ENCODE measurements at regions not wholly inside any gene's neighbourhood (a gene's known extent, or its start where the extent isn't known, plus 50 kb on each side); places are given as distances from the start of the nearest gene placed in this dataset.

DNA sequence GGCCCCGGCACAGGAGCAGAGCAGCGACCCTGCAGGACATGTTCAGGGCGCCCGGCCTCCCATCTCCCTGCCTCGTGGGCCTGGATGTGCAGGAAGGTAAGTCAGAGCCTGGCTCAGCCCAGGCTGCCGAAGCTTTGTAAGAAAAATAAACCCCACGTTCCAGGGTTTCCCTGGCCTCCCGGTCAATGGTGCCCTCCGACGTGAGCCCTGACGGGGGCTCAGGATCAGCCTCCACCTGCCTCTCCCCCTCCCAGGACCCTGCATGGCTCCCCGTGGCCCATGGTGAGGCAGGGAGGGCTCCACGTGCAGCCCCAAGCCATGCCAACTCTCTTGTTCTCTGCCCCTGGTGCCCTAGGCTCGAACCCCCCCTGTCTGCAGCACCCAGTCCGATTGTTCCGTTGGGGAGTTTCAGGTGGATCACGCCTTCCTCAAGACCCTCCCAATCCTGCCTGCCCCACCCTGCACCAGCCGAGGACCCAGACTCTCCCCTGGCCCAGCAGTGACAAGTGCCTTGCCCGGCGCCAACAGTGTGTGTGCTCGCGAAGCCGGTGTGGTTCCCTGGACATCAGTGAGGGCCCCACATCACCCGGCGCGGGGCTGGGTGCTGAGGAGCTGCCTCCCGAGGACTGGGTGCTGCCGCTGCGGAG lies 73.2 kb downstream of the PDGFA start:
- DNase-seq (no peak), ATAC-seq (no peak)
- H3K27ac ChIP-seq (ENCODE audit: low read length): no peak overlapping the region
- H4K20me1 ChIP-seq (ENCODE audit: low read length): no peaks in the 10 kb centered on the region
- POLR2A ChIA-PET (ENCODE audit: unreplicated experiment): no interaction called here
- no peak overlapping the region for H3K4me2 ChIP-seq (ENCODE audit: low read length)
- H2AFZ ChIP-seq (ENCODE audit: low read length): no peak overlapping the region
- H3K9ac ChIP-seq (ENCODE audit: low read length): no peak overlapping the region
- H3K79me2 ChIP-seq (ENCODE audit: low read length): no peaks in the 10 kb centered on the region
- no peak overlapping the region for H3K4me3 ChIP-seq (ENCODE audit: low read length)
- no TSS peak for BruUV-seq (replicated peaks)
- no peaks in the 10 kb centered on the region for H3F3A ChIP-seq (ENCODE audit: low read length, unreplicated experiment)
- intact Hi-C loops (cut with micrococcal nuclease): no loop called here
- no peaks in the 10 kb centered on the region for H3K4me1 ChIP-seq (ENCODE audit: insufficient read depth, low read length)
- H3K36me3 ChIP-seq (ENCODE audit: low read depth, low read length): no peaks in the 10 kb centered on the region
- TF ChIP-seq EZH2 (IDR thresholded peaks at IDR 0.05; ENCODE audit: low read length, unreplicated experiment): no peak
- TF ChIP-seq EZH2phosphoT487 (IDR thresholded peaks at IDR 0.05; ENCODE audit: borderline replicate concordance, low read length): no peak
- TF ChIP-seq, protein P1, sequence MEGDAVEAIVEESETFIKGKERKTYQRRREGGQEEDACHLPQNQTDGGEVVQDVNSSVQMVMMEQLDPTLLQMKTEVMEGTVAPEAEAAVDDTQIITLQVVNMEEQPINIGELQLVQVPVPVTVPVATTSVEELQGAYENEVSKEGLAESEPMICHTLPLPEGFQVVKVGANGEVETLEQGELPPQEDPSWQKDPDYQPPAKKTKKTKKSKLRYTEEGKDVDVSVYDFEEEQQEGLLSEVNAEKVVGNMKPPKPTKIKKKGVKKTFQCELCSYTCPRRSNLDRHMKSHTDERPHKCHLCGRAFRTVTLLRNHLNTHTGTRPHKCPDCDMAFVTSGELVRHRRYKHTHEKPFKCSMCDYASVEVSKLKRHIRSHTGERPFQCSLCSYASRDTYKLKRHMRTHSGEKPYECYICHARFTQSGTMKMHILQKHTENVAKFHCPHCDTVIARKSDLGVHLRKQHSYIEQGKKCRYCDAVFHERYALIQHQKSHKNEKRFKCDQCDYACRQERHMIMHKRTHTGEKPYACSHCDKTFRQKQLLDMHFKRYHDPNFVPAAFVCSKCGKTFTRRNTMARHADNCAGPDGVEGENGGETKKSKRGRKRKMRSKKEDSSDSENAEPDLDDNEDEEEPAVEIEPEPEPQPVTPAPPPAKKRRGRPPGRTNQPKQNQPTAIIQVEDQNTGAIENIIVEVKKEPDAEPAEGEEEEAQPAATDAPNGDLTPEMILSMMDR (conservative IDR thresholded peaks at IDR 0.05; ENCODE audit: low read depth, low read length): no peak
- no peaks in the 10 kb centered on the region for H3K9me3 ChIP-seq (ENCODE audit: low read length)
- H3K9me2 ChIP-seq (replicated peaks; ENCODE audit: low read length): no peaks in the 10 kb centered on the region
- H3K27me3 ChIP-seq (ENCODE audit: low read length): no peaks in the 10 kb centered on the region
- CTCF ChIA-PET: no interaction called here
